T-cell (primary cell): ENCODE measurements at regions not wholly inside any gene's neighbourhood (a gene's known extent, or its start where the extent isn't known, plus 50 kb on each side); places are given as distances from the start of the nearest gene placed in this dataset.

Experiments
- ATAC-seq, 4 experiments: fragments of 200-7000 bp in 3 of 4; fragments of 150-1000 bp in 1 of 4; cut with Tn5 transposase; replicated peaks in 1 of 4; 1 replicate in 3 of 4; 2 replicates in 1 of 4; pipeline ENCODE4 v1.10.0; 2021; ENCODE audit warnings: moderate library complexity in 3 of 4, mild to moderate bottlenecking in 2 of 4, moderate number of reproducible peaks in 1 of 4
- CTCF ChIA-PET, 2 donors: fragments of 300-600 bp; sonication (Branson Sonifier 250); formaldehyde crosslinking; loops; one replicate each; lab custom pipeline; 2022; ENCODE audit warnings: antibody characterized with exemption in 2 of 2; lab: Charles Lee
- POLR2A ChIA-PET, 2 donors: fragments of 300-600 bp; sonication (Branson Sonifier 250); formaldehyde crosslinking; loops; one replicate each; lab custom pipeline; 2022; ENCODE audit warnings: antibody characterized with exemption in 2 of 2; lab: Charles Lee
- DNase-seq, 35 experiments: peaks; one replicate each; pipeline versions ENCODE4 v3.0.0 to v3.0.0-alpha.2; 2013 to 2023
- H3K27ac ChIP-seq: one replicate; pipeline ENCODE4 v1.5.1; 2013; ENCODE audit warnings: low read length
- H3K27me3 ChIP-seq, 2 experiments: replicated peaks in 1 of 2; 1 replicate in 1 of 2; 2 replicates in 1 of 2; pipeline versions ENCODE4 v1.6.1 to v1.7.0; 2013; ENCODE audit warnings: low read length in 1 of 2, mixed read lengths in 1 of 2; ENCODE audit not compliant: control insufficient read depth in 2 of 2, insufficient read depth in 2 of 2; ENCODE audit errors: extremely low read depth in 1 of 2
- H3K36me3 ChIP-seq, 2 donors: 1 replicate in 1 of 2; 2 replicates in 1 of 2; pipeline versions ENCODE4 v1.6.1 to v1.7.0; 2013; ENCODE audit warnings: low read length in 1 of 2; ENCODE audit not compliant: control insufficient read depth in 2 of 2, insufficient read depth in 1 of 2; ENCODE audit errors: extremely low read depth in 1 of 2
- H3K4me1 ChIP-seq, 2 experiments: 1 replicate in 1 of 2; 2 replicates in 1 of 2; pipeline versions ENCODE4 v1.6.1 to v1.7.0; 2013; ENCODE audit warnings: low read length in 2 of 2, mixed read lengths in 1 of 2; ENCODE audit not compliant: insufficient read depth in 2 of 2, control insufficient read depth in 1 of 2; ENCODE audit errors: extremely low read depth in 1 of 2
- H3K4me3 ChIP-seq, 2 donors: 1 replicate in 1 of 2; 2 replicates in 1 of 2; pipeline versions ENCODE4 v1.5.1 to v1.7.0; 2013; ENCODE audit warnings: mild to moderate bottlenecking in 2 of 2, low read length in 1 of 2, moderate library complexity in 1 of 2; ENCODE audit not compliant: control insufficient read depth in 1 of 2; ENCODE audit errors: extremely low read depth in 1 of 2
- H3K9me3 ChIP-seq: 2 replicates; pipeline ENCODE4 v1.7.0; 2013
- H3K27ac Mint-ChIP-seq, 2 donors: one replicate each; pipeline ENCODE4 v1.8.0; 2020 to 2021; ENCODE audit warnings: mild to moderate bottlenecking in 2 of 2, mixed read lengths in 2 of 2
- H3K27me3 Mint-ChIP-seq, 2 donors: one replicate each; pipeline ENCODE4 v1.8.0; 2021 to 2022; ENCODE audit warnings: mixed read lengths in 2 of 2
- H3K36me3 Mint-ChIP-seq: one replicate; pipeline ENCODE4 v1.8.0; 2021; ENCODE audit warnings: mixed read lengths
- H3K4me1 Mint-ChIP-seq, 3 donors: one replicate each; pipeline ENCODE4 v1.8.0; 2020 to 2022; ENCODE audit warnings: mixed read lengths in 3 of 3, mild to moderate bottlenecking in 1 of 3
- H3K4me3 Mint-ChIP-seq, 3 donors: one replicate each; pipeline ENCODE4 v1.8.0; 2020 to 2022; ENCODE audit warnings: mild to moderate bottlenecking in 3 of 3, mixed read lengths in 3 of 3, moderate library complexity in 3 of 3
- H3K9me3 Mint-ChIP-seq, 3 donors: one replicate each; pipeline ENCODE4 v1.8.0; 2020 to 2022; ENCODE audit warnings: mixed read lengths in 3 of 3
- WGBS: methylation state at CpG from one replicate; pipeline ENCODE4 v1.1.5; 2013; ENCODE audit warnings: missing lambda C conversion rate; ENCODE audit not compliant: insufficient coverage; 5-methylcytosine and 5-hydroxymethylcytosine counted together

DNA sequence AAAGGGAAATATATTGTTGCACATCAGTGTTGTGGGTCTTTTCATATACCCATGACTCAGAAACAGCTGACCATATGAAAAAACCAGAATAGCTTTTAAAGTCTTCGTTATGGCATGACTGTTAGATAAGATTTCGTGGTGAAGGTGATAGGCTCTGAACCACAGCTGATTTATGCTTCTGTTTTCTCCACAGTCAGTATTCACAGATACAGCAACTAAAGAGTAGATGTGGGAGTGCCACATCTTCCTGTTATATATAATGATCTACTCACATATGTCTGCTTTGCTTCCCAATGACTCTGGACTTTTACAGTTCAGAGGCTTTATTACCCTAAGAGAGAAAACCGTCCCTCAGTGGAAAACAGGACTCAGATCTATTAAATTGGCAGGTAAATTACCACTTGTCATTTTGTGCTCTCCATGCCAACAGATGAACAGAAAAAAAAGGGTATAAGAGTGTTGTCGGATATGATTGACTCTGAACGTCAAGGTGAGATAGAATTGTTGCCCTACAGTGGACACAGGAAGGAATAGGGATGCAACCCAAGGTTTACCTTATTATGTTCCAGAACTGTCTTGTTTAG is 1037.1 kb downstream of the GALC start:
- no peak for ATAC-seq
- Mint-ChIP-seq H3K4me3 (no peak overlapping the region), H3K27me3 (no peaks in the 10 kb centered on the region), H3K27ac (no peak overlapping the region), H3K9me3 (peaks cover 0 to 19% (median 8%) of the 10 kb centered on the region in 3 donors), H3K36me3 (no peaks in the 10 kb centered on the region), H3K4me1 (no peaks in the 10 kb centered on the region)
- 100% methylated on average over 1 of the region's 5 CpGs for WGBS
- Histone ChIP-seq H3K4me1 (no peaks in the 10 kb centered on the region), H3K27ac (no peak overlapping the region), H3K9me3 (no peaks in the 10 kb centered on the region), H3K27me3 (no peaks in the 10 kb centered on the region), H3K4me3 (no peak overlapping the region), H3K36me3 (no peaks in the 10 kb centered on the region)
- POLR2A ChIA-PET, result no interaction called here
- no peak for DNase-seq
- CTCF ChIA-PET, result no interaction called here

DNA sequence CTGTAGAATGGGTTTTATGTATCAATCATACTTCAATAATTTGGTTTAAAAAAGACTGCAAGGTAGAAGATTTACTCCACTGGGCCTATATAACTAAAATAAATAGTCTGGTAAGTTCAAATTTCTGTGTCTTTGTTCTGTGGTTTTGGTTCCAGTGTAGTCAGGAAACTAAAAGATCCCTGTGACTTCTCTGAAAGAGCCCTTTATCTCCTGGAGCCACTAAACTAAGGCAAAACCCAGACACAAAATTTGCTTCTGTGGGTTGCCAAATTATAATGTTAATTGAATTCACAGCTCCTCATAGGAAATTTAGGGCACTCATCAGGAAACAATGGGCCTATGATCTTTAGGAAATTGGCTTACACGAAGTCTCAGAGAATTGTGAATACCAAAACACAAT is 1038.4 kb downstream of the GALC start:
- no peaks in the 10 kb centered on the region for H3K9me3 ChIP-seq
- no peak overlapping the region for H3K27ac ChIP-seq
- H3K4me1 ChIP-seq, result no peaks in the 10 kb centered on the region
- ChIA-PET POLR2A (no interaction called here), CTCF (no interaction called here)
- no peak for DNase-seq
- no peaks in the 10 kb centered on the region for H3K4me1 Mint-ChIP-seq
- no peaks in the 10 kb centered on the region for H3K27me3 Mint-ChIP-seq
- WGBS, result no CpG with 5 or more reads among the region's 1 CpG
- no peak overlapping the region for H3K4me3 ChIP-seq
- H3K36me3 ChIP-seq, result no peaks in the 10 kb centered on the region
- no peaks in the 10 kb centered on the region for H3K27me3 ChIP-seq
- no peak overlapping the region for H3K27ac Mint-ChIP-seq
- ATAC-seq, result no peak
- H3K36me3 Mint-ChIP-seq, result no peaks in the 10 kb centered on the region
- H3K4me3 Mint-ChIP-seq, result no peak overlapping the region
- peaks cover 0 to 11% (median 1%) of the 10 kb centered on the region in 3 donors for H3K9me3 Mint-ChIP-seq

DNA sequence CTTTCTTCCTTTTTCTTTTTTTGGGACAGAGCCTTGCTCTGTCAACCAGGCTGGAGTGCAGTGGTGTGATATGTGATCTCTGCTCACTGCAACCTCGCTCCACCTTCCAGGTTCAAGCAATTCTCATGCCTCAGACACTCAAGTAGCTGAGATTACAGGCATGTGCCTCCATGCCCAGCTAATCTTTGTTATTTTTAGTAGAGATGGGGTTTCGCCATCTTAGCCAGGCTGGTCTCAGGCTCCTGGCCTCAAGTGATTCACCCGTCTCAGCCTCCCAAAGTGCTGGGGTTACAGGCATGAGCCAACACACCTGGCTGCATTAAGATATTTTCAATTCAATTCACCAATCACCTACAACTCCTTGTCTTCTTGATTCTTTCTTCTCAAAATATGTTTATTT is 1046.5 kb downstream of the GALC start:
- Mint-ChIP-seq H3K4me3 (no peak overlapping the region), H3K4me1 (no peaks in the 10 kb centered on the region), H3K27me3 (no peaks in the 10 kb centered on the region), H3K9me3 (peaks cover 9 to 10% (median 9%) of the 10 kb centered on the region in 3 donors), H3K36me3 (no peaks in the 10 kb centered on the region), H3K27ac (no peak overlapping the region)
- Histone ChIP-seq H3K9me3 (no peaks in the 10 kb centered on the region), H3K4me1 (no peaks in the 10 kb centered on the region), H3K27ac (no peak overlapping the region), H3K4me3 (no peak overlapping the region), H3K27me3 (no peaks in the 10 kb centered on the region), H3K36me3 (no peaks in the 10 kb centered on the region)
- ChIA-PET POLR2A (no interaction called here), CTCF (no interaction called here)
- DNase-seq (no peak), ATAC-seq (no peak)
- WGBS, result 100% methylated on average over 1 of the region's 3 CpGs

DNA sequence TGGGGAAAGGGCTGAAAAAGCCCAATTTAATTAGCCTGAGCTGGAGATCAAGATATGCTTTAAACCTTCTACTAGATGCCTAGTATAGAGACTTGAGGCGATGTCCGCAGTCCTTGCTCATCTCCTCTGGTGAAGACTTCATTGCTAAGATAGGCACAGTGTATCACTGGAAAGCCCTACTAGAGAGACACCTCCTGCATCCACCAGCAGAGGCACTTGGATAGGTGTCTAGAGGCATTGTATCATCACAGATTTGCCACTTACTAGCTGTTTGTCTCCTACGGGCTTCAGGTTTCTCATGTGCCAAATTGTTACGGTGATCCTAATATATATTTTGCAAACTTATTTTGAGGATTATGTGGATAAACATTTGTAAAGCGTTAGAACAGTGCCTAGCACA is 1048.5 kb downstream of the GALC start:
- Histone ChIP-seq H3K9me3 (no peaks in the 10 kb centered on the region), H3K27me3 (no peaks in the 10 kb centered on the region), H3K4me1 (no peaks in the 10 kb centered on the region), H3K27ac (no peak overlapping the region), H3K36me3 (no peaks in the 10 kb centered on the region), H3K4me3 (no peak overlapping the region)
- DNase-seq (no peak), ATAC-seq (no peak)
- POLR2A ChIA-PET, result no interaction called here
- Mint-ChIP-seq H3K27me3 (no peaks in the 10 kb centered on the region), H3K4me3 (no peak overlapping the region), H3K27ac (no peak overlapping the region), H3K9me3 (peaks cover 9 to 10% (median 9%) of the 10 kb centered on the region in 3 donors), H3K4me1 (no peaks in the 10 kb centered on the region), H3K36me3 (no peaks in the 10 kb centered on the region)
- WGBS, result no CpG with 5 or more reads among the region's 5 CpGs
- CTCF ChIA-PET, result no interaction called here

DNA sequence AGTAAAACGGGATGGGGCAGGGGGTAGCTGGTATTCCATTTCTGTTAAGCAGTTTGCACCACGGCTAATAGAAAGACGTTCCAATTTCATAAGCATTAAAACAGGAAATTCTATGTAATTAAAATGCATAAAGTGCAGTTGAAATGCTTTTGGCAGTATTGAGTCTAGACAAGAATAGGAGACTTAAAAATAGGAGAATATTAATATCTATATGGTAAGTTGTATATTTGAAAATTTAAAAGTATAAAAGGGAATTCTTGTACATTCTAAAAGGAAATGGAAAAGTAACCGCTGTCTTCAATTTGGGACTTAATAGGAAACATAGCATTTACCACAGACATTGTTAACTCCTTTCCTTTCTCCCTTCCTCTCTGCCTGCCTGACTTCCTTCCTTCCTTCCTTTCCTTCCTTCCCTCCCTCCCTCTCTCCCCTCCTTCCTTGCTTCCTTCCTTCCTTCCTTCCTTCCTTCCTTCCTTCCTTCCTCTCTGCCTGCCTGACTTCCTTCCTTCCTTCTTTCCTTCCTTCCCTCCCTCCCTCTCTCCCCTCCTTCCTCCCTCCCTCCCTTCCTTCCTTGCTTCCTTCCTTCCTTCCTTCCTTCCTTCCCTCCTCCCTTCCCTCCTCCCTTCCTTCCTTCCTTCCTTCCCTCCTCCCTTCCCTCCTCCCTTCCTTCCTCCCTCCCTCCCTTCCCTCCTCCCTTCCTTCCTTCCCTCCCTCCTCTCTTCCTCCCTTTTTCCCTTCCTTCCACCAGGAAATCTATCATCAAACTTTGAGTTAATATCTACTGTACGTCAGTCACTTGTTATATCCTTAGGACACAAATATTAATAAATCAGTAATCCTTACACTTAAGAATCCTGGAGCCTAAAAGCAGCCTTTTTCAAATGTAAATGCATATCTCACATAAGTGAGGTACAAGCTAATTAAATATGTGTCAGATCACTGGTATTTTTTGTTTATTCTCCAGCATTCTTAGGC is 1049.3 kb downstream of the GALC start:
- H3K4me3 Mint-ChIP-seq, result no peak overlapping the region
- H3K9me3 ChIP-seq, result no peaks in the 10 kb centered on the region
- H3K4me1 Mint-ChIP-seq, result no peaks in the 10 kb centered on the region
- H3K4me1 ChIP-seq, result no peaks in the 10 kb centered on the region
- H3K4me3 ChIP-seq, result no peak overlapping the region
- no peak overlapping the region for H3K27ac Mint-ChIP-seq
- H3K27me3 Mint-ChIP-seq, result no peaks in the 10 kb centered on the region
- H3K27ac ChIP-seq, result no peak overlapping the region
- ChIA-PET POLR2A (no interaction called here), CTCF (no interaction called here)
- DNase-seq, result no peak
- no peaks in the 10 kb centered on the region for H3K27me3 ChIP-seq
- peaks cover 9 to 14% (median 13%) of the 10 kb centered on the region in 3 donors for H3K9me3 Mint-ChIP-seq
- H3K36me3 Mint-ChIP-seq, result no peaks in the 10 kb centered on the region
- H3K36me3 ChIP-seq, result no peaks in the 10 kb centered on the region
- ATAC-seq, result no peak
- WGBS, result no CpG with 5 or more reads among the region's 5 CpGs

DNA sequence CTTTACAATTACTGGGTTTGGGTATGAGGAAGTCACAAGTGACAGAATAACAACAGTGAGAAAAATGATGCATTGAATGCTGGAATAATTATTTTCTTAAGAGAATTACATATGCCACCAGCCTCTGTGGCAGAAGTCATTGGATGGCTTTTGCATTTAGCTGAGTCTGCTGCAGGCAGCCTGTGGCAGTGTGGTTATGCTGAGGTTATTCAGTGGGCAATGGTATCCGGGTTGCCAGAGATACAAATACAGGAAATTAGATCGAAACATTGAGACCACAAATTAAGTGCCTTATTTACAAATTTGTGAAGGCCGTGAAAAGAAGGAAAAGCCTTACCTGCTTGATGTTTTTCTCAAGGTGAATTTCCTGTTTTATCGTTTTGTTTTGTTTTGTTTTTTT is 1050.0 kb downstream of the GALC start:
- Histone ChIP-seq H3K9me3 (no peaks in the 10 kb centered on the region), H3K27ac (no peak overlapping the region), H3K27me3 (no peaks in the 10 kb centered on the region), H3K36me3 (no peaks in the 10 kb centered on the region), H3K4me3 (no peak overlapping the region), H3K4me1 (no peaks in the 10 kb centered on the region)
- H3K4me3 Mint-ChIP-seq, result no peak overlapping the region
- POLR2A ChIA-PET, result no interaction called here
- no peak for DNase-seq
- no peaks in the 10 kb centered on the region for H3K4me1 Mint-ChIP-seq
- no peak for ATAC-seq
- H3K27ac Mint-ChIP-seq, result no peak overlapping the region
- H3K27me3 Mint-ChIP-seq, result no peaks in the 10 kb centered on the region
- no peaks in the 10 kb centered on the region for H3K36me3 Mint-ChIP-seq
- CTCF ChIA-PET, result no interaction called here
- H3K9me3 Mint-ChIP-seq, result peaks cover 9 to 17% (median 13%) of the 10 kb centered on the region in 3 donors
- WGBS, result 65% methylated on average over 2 of the region's 4 CpGs
